Stimulated activated naive CD8-positive, alpha-beta T cell treated with anti-CD3 and anti-CD28 coated beads, Interleukin-15, amount 100 ng/mL, for 72 hours (primary cell): ENCODE measurements at regions not wholly inside any gene's neighbourhood (a gene's known extent, or its start where the extent isn't known, plus 50 kb on each side); places are given as distances from the start of the nearest gene placed in this dataset.

Experiments
- ATAC-seq: fragments of 150-1000 bp; cut with Tn5 transposase; 2 replicates; pipeline ENCODE4 v1.10.0; 2021; ENCODE audit warnings: mild to moderate bottlenecking, moderate library complexity
- DNase-seq, 2 donors: peaks; one replicate each; pipeline ENCODE4 v3.0.0; 2021 to 2022
- H3K27ac Mint-ChIP-seq, 2 donors: one replicate each; pipeline ENCODE4 v1.8.0; 2022; ENCODE audit warnings: mild to moderate bottlenecking in 2 of 2, mixed read lengths in 2 of 2, moderate library complexity in 2 of 2
- H3K27me3 Mint-ChIP-seq: one replicate; pipeline ENCODE4 v1.8.0; 2022; ENCODE audit warnings: mixed read lengths
- H3K4me1 Mint-ChIP-seq: one replicate; pipeline ENCODE4 v1.8.0; 2022; ENCODE audit warnings: mild to moderate bottlenecking, mixed read lengths
- H3K4me3 Mint-ChIP-seq, 2 donors: one replicate each; pipeline ENCODE4 v1.8.0; 2022; ENCODE audit warnings: mild to moderate bottlenecking in 2 of 2, mixed read lengths in 2 of 2, moderate library complexity in 1 of 2
- H3K9me3 Mint-ChIP-seq, 2 donors: one replicate each; pipeline ENCODE4 v1.8.0; 2022; ENCODE audit warnings: mixed read lengths in 2 of 2

- ATAC-seq (no peak), DNase-seq (no peak)
- H3K9me3 Mint-ChIP-seq, result no peaks in the 10 kb centered on the region
- H3K4me1 Mint-ChIP-seq, result no peaks in the 10 kb centered on the region
- peaks cover 35% of the 10 kb centered on the region for H3K27me3 Mint-ChIP-seq
- peak overlapping the region in 1 of 2 donors; percentile 21 for H3K27ac Mint-ChIP-seq
- no peak overlapping the region for H3K4me3 Mint-ChIP-seq
Observed at GRCh38 chr15:101559952-101560351, 70.4 kb upstream of the PCSK6 start.

DNA sequence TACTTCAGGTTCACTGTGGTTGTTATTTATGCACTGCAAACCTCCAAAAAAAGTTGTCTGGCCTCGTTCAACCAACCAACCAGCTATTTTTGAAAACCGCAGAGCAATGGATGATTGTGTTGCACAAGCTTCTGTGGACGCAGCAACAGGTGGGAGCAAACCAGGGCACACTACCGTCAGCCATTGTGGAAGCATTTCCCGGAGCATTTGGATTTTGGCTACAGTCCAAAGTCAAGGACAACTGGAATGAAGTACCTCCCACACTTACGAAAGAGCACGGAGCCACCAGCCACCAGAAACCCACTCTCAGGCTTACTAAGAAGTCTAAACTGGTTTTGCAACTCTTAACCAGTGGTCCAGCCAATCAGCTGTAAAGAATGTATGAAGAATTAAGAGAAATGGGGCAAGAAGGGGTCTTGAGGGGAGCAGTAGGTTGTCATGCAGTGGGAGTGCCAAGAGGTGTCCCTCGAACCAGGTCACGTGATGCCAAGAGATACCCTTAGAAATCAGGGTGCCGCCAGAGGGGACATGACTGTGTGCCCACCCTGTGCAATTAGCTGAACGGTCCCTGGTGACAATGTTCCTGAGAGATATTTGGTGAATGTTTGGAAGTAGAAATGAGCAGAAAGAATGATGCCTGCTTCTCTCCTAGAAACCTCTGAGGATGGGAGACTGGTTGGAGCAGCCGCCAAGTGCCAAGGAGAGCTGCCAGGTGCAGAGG is 68.9 kb upstream of the PCSK6 start:
- H3K27me3 Mint-ChIP-seq, result peaks cover 35% of the 10 kb centered on the region
- H3K27ac Mint-ChIP-seq, result no peak overlapping the region
- no peak for ATAC-seq
- no peak overlapping the region for H3K4me3 Mint-ChIP-seq
- DNase-seq, result no peak
- H3K4me1 Mint-ChIP-seq, result no peaks in the 10 kb centered on the region
- H3K9me3 Mint-ChIP-seq, result no peaks in the 10 kb centered on the region

GRCh38 chr15:101556273-101556672 is 66.8 kb upstream of the PCSK6 start:
- ATAC-seq (no peak), DNase-seq (no peak)
- Mint-ChIP-seq H3K27me3 (peaks cover 23% of the 10 kb centered on the region), H3K4me1 (no peaks in the 10 kb centered on the region), H3K27ac (peak overlapping the region in 1 of 2 donors; percentile 76), H3K4me3 (no peak overlapping the region), H3K9me3 (no peaks in the 10 kb centered on the region)

- DNase-seq, result no peak
- Mint-ChIP-seq H3K27me3 (peaks cover 4% of the 10 kb centered on the region), H3K9me3 (no peaks in the 10 kb centered on the region), H3K4me3 (no peak overlapping the region), H3K4me1 (no peaks in the 10 kb centered on the region), H3K27ac (no peak overlapping the region)
- ATAC-seq, result no peak
Observed at GRCh38 chr15:101554115-101554915, 64.8 kb upstream of the PCSK6 start.

DNA sequence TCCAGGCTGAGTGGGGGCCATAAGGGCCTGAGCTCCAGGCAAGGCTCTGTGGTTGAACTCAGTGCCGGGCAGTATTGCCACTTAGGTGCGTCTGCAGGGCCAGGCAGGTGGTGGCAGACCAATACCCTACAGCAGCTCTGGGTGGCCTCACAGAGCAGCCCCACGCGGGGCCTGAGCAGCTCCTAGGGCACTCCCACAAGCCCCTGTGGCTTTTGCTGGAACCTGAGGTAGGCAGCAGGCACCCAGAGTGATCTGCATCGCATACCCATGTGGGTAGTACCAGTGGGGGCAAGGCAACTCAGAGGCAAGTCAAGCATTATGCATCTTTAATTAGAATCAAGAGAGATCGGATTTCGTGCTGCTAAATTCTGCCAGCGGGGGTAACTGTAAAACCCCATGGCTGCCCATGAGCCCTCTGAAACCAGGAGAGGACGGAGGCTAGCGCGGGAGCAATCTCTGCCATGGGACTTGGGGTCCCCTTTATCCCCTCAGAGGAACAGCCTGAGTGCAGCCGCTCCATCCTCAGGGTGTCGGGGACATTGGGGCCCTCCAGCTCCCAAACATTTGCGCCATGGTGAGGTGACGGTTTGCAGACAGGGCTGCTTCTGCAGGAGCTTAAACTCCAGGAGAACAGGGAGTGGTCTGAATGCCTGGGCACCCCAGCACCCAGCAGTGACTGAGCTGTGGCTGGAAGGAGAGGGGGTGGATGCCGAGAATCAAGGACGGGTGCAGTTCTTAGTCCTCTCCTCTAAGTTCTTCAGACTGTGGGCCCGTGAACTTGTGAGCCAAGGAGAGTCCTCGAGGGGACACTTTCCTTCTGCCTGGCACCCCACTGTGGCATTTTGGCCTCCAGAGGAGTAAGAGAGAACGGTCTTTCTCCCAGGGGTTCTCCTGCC is 62.4 kb upstream of the PCSK6 start:
- Mint-ChIP-seq H3K4me1 (no peaks in the 10 kb centered on the region), H3K27ac (no peak overlapping the region), H3K9me3 (no peaks in the 10 kb centered on the region), H3K27me3 (no peaks in the 10 kb centered on the region), H3K4me3 (no peak overlapping the region)
- no peak for DNase-seq
- ATAC-seq, result no peak

- Mint-ChIP-seq H3K27ac (no peak overlapping the region), H3K27me3 (peaks cover 13% of the 10 kb centered on the region), H3K4me3 (no peak overlapping the region), H3K9me3 (no peaks in the 10 kb centered on the region), H3K4me1 (no peaks in the 10 kb centered on the region)
- DNase-seq (no peak), ATAC-seq (no peak)
Observed at GRCh38 chr15:101550124-101550523, 60.6 kb upstream of the PCSK6 start.

DNA sequence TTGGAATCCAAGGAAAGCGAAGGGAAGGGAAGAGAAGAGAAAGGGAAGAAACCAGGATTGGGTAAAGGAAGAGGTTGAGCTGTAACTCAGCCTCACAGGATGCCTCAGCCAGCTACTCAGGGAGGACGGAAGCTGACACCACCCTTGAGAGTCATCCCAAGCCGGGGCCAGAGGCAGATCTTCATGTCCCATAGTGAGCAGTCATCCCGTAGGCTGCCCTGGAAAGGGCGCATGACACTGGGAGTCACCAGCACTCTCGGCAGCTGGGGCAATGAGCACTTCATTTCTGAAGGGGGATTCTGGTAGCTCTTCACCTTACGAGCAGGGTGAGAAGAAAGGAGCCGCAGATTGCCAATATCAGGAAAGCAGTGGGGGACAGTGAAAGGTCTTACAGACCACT is 60.1 kb upstream of the PCSK6 start:
- Mint-ChIP-seq H3K27me3 (peaks cover 13% of the 10 kb centered on the region), H3K4me3 (no peak overlapping the region), H3K9me3 (no peaks in the 10 kb centered on the region), H3K4me1 (no peaks in the 10 kb centered on the region), H3K27ac (no peak overlapping the region)
- DNase-seq (no peak), ATAC-seq (no peak)

DNA sequence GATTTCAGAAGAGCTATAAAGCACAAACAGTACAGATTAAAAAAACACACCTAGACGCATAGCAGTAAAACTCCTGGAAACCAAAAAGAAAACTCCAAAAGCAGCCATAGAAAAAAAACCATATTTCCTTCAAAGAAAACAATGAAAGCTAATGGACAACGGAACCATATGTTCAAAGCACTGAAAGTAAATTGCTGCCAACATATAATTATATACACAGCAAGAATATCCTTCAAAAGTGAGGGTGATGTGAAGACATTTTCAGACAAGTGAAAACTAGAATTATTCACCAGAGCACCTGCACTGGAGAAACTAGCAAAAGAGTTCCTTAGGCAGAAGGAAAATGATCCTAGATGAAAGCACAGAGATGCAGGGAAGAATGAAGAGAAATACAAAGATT is 58.2 kb upstream of the PCSK6 start:
- H3K27me3 Mint-ChIP-seq, result peaks cover 13% of the 10 kb centered on the region
- DNase-seq (no peak), ATAC-seq (no peak)
- no peak overlapping the region for H3K4me3 Mint-ChIP-seq
- no peak overlapping the region for H3K27ac Mint-ChIP-seq
- H3K9me3 Mint-ChIP-seq, result no peaks in the 10 kb centered on the region
- H3K4me1 Mint-ChIP-seq, result no peaks in the 10 kb centered on the region

- H3K4me1 Mint-ChIP-seq, result no peaks in the 10 kb centered on the region
- ATAC-seq, result no peak
- H3K27ac Mint-ChIP-seq, result no peak overlapping the region
- H3K9me3 Mint-ChIP-seq, result no peaks in the 10 kb centered on the region
- H3K27me3 Mint-ChIP-seq, result peaks cover 15% of the 10 kb centered on the region
- DNase-seq, result no peak
- H3K4me3 Mint-ChIP-seq, result no peak overlapping the region
Observed at GRCh38 chr15:101545548-101546505, 56.3 kb upstream of the PCSK6 start.

DNA sequence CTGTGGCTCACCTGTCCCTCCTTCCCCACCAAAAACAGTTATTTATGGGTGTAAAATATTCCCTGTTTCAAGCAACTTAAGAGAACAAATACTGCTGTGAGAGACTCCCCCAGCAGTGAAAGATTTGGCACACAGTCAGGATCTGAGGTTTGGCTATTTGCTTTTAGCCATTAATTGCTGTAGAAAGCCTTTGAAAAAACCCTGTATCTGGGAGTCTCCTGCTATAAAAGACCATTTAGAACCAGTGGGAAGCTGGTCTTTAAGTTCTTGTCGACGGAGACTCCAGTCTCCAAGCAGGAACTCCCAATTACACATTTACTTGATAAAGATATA is 55.1 kb upstream of the PCSK6 start:
- ATAC-seq (no peak), DNase-seq (no peak)
- Mint-ChIP-seq H3K9me3 (no peaks in the 10 kb centered on the region), H3K4me1 (no peaks in the 10 kb centered on the region), H3K27me3 (peaks cover 21% of the 10 kb centered on the region), H3K4me3 (no peak overlapping the region), H3K27ac (no peak overlapping the region)

- Mint-ChIP-seq H3K27ac (no peak overlapping the region), H3K4me1 (no peaks in the 10 kb centered on the region), H3K27me3 (peaks cover 21% of the 10 kb centered on the region), H3K4me3 (no peak overlapping the region), H3K9me3 (no peaks in the 10 kb centered on the region)
- DNase-seq (no peak), ATAC-seq (no peak)
Observed at GRCh38 chr15:101543926-101544612, 54.6 kb upstream of the PCSK6 start.

GRCh38 chr15:101543431-101543830 is 53.9 kb upstream of the PCSK6 start:
- Mint-ChIP-seq H3K9me3 (no peaks in the 10 kb centered on the region), H3K4me3 (no peak overlapping the region), H3K4me1 (no peaks in the 10 kb centered on the region), H3K27ac (no peak overlapping the region), H3K27me3 (peaks cover 21% of the 10 kb centered on the region)
- ATAC-seq (no peak), DNase-seq (no peak)

GRCh38 chr15:101543026-101543390 is 53.5 kb upstream of the PCSK6 start:
- DNase-seq, result no peak
- peaks cover 21% of the 10 kb centered on the region for H3K27me3 Mint-ChIP-seq
- H3K4me3 Mint-ChIP-seq, result no peak overlapping the region
- H3K27ac Mint-ChIP-seq, result no peak overlapping the region
- ATAC-seq, result no peak
- no peaks in the 10 kb centered on the region for H3K9me3 Mint-ChIP-seq
- no peaks in the 10 kb centered on the region for H3K4me1 Mint-ChIP-seq

- H3K4me3 Mint-ChIP-seq, result no peak overlapping the region
- ATAC-seq, result peak; percentile 72
- no peaks in the 10 kb centered on the region for H3K4me1 Mint-ChIP-seq
- peaks cover 21% of the 10 kb centered on the region for H3K27me3 Mint-ChIP-seq
- H3K9me3 Mint-ChIP-seq, result no peaks in the 10 kb centered on the region
- peak overlapping the region in 1 of 2 donors; percentile 84 for H3K27ac Mint-ChIP-seq
- no peak for DNase-seq
Observed at GRCh38 chr15:101542306-101543025, 53.0 kb upstream of the PCSK6 start.
